SK-N-SH treated with all-trans-retinoic acid at 6 μM for 48 hours (cell line): ENCODE measurements at regions not wholly inside any gene's neighbourhood (a gene's known extent, or its start where the extent isn't known, plus 50 kb on each side); places are given as distances from the start of the nearest gene placed in this dataset.
"Not testable (repeated sequence)": the region's sequence is repeated elsewhere in the genome, so short reads cannot be mapped to it uniquely, and the experiment has no call there.

Source experiments
- ATAC-seq: fragments of 200-7000 bp; cut with Tn5 transposase; 3 replicates; pipeline ENCODE4 v1.9.1; 2020; ENCODE audit warnings: mild to moderate bottlenecking, moderate library complexity
- ARNTL ChIP-seq: fragments of 450-650 bp; formaldehyde crosslinking; IDR thresholded peaks from 2 replicates; pipeline ENCODE4 v1.5.0; 2020; ENCODE audit warnings: low read depth, mild to moderate bottlenecking, moderate library complexity, borderline replicate concordance
- BACH2 ChIP-seq: fragments of 250-450 bp; sonication (Bioruptor Pico); IDR thresholded peaks from 2 replicates; pipeline ENCODE4 v1.9.0; 2021; ENCODE audit warnings: mild to moderate bottlenecking, borderline replicate concordance
- CSDC2 ChIP-seq: fragments of 250-450 bp; sonication (Bioruptor Pico); IDR thresholded peaks from 2 replicates; pipeline ENCODE4 v1.5.0; 2020; ENCODE audit warnings: mild to moderate bottlenecking, moderate library complexity
- ESRRG ChIP-seq: fragments of 250-450 bp; sonication (Bioruptor Pico); IDR thresholded peaks from 2 replicates; pipeline ENCODE4 v1.6.1; 2021; ENCODE audit warnings: mild to moderate bottlenecking
- ISL1 ChIP-seq: fragments of 250-450 bp; sonication (Bioruptor Pico); IDR thresholded peaks from 2 replicates; pipeline ENCODE4 v2.1.2; 2022; ENCODE audit warnings: mild to moderate bottlenecking, moderate library complexity
- PATZ1 ChIP-seq: fragments of 250-450 bp; sonication (Bioruptor Pico); IDR thresholded peaks from 2 replicates; pipeline ENCODE4 v1.8.0; 2020; ENCODE audit warnings: mild to moderate bottlenecking, moderate library complexity, borderline replicate concordance
- POU6F1 ChIP-seq: fragments of 250-450 bp; sonication (Bioruptor Pico); IDR thresholded peaks from 2 replicates; pipeline ENCODE4 v1.8.0; 2021; ENCODE audit warnings: low read depth, mild to moderate bottlenecking, moderate library complexity, borderline replicate concordance
- PPARA ChIP-seq: fragments of 250-450 bp; sonication (Bioruptor Pico); IDR thresholded peaks from 2 replicates; pipeline ENCODE4 v1.5.0; 2020; ENCODE audit warnings: mild to moderate bottlenecking, borderline replicate concordance
- RARB ChIP-seq: fragments of 250-450 bp; sonication (Bioruptor Pico); IDR thresholded peaks from 2 replicates; pipeline ENCODE4 v1.8.0; 2021; ENCODE audit warnings: mild to moderate bottlenecking, moderate library complexity
- SNAI2 ChIP-seq: fragments of 250-450 bp; sonication (Bioruptor Pico); IDR thresholded peaks from 2 replicates; pipeline ENCODE4 v1.5.0; 2020; ENCODE audit warnings: mild to moderate bottlenecking, moderate library complexity
- TOX ChIP-seq: fragments of 250-450 bp; sonication (Bioruptor Pico); IDR thresholded peaks from 2 replicates; pipeline ENCODE4 v1.8.0; 2021; ENCODE audit warnings: mild to moderate bottlenecking, moderate library complexity, borderline replicate concordance
- TSHZ2 ChIP-seq: fragments of 250-450 bp; sonication (Bioruptor Pico); IDR thresholded peaks from 2 replicates; pipeline ENCODE4 v1.5.0; 2020; ENCODE audit warnings: mild to moderate bottlenecking, moderate library complexity
- ZC3H10 ChIP-seq: fragments of 250-450 bp; sonication (Bioruptor Pico); IDR thresholded peaks from 2 replicates; pipeline ENCODE4 v1.5.1; 2021; ENCODE audit warnings: mild to moderate bottlenecking, moderate library complexity
- ZFP3 ChIP-seq: fragments of 250-450 bp; sonication (Bioruptor Pico); IDR thresholded peaks from 2 replicates; pipeline ENCODE4 v1.5.0; 2020; ENCODE audit warnings: mild to moderate bottlenecking, moderate library complexity
- ZFP30 ChIP-seq: fragments of 450-650 bp; formaldehyde crosslinking; IDR thresholded peaks from 2 replicates; pipeline ENCODE4 v1.5.0; 2022; ENCODE audit warnings: mild to moderate bottlenecking, moderate library complexity
- ZNF70 ChIP-seq: fragments of 450-650 bp; formaldehyde crosslinking; IDR thresholded peaks from 2 replicates; pipeline ENCODE4 v1.5.0; 2020; ENCODE audit warnings: mild to moderate bottlenecking, moderate library complexity
- ZNF8 ChIP-seq: fragments of 450-650 bp; formaldehyde crosslinking; IDR thresholded peaks from 2 replicates; pipeline ENCODE4 v1.5.0; 2020; ENCODE audit warnings: mild to moderate bottlenecking, moderate library complexity

- TF ChIP-seq ARNTL, result no peak
Observed at GRCh38 chr15:31200735-31201151, 99.2 kb upstream of the TRPM1 start (continued).

- TF ChIP-seq TOX, result no peak
- TF ChIP-seq RARB, result no peak
Observed at GRCh38 chr15:31202953-31203352, 101.4 kb upstream of the TRPM1 start.

GRCh38 chr15:31203999-31204398, 102.5 kb upstream of the TRPM1 start:
- ATAC-seq, result no peak
- TF ChIP-seq PPARA (CRISPR knock-in tag), result no peak
- no peak for TF ChIP-seq ZNF70 (CRISPR knock-in tag)
- no peak for TF ChIP-seq POU6F1 (CRISPR knock-in tag)
- TF ChIP-seq TOX, result no peak
- no peak for TF ChIP-seq ESRRG (CRISPR knock-in tag)
- TF ChIP-seq BACH2, result no peak
- no peak for TF ChIP-seq CSDC2 (CRISPR knock-in tag)
- TF ChIP-seq ISL1 (CRISPR knock-in tag), result no peak

More at GRCh38 chr15:31202953-31203352, 101.4 kb upstream of the TRPM1 start:
- no peak for ATAC-seq

GRCh38 chr15:31206386-31207181, 105.1 kb upstream of the TRPM1 start:
- no peak; the same call in 2 of the 3 replicates for ATAC-seq
- TF ChIP-seq ZFP3 (CRISPR knock-in tag), result no peak

- no peak for ATAC-seq
- TF ChIP-seq ZC3H10, result no peak
- TF ChIP-seq ZNF8 (CRISPR knock-in tag), result no peak
- TF ChIP-seq TOX, result no peak
- TF ChIP-seq PATZ1, result no peak
- TF ChIP-seq RARB, result no peak
- no peak for TF ChIP-seq SNAI2 (CRISPR knock-in tag)
- TF ChIP-seq POU6F1 (CRISPR knock-in tag), result no peak
- TF ChIP-seq ZFP30 (CRISPR knock-in tag), result no peak
- no peak for TF ChIP-seq TSHZ2 (CRISPR knock-in tag)
- no peak for TF ChIP-seq CSDC2 (CRISPR knock-in tag)
- TF ChIP-seq ARNTL, result no peak
- no peak for TF ChIP-seq ZNF70 (CRISPR knock-in tag)
- no peak for TF ChIP-seq ESRRG (CRISPR knock-in tag)
Observed at GRCh38 chr15:31207246-31207645, 105.7 kb upstream of the TRPM1 start.

GRCh38 chr15:31207861-31208260, 106.3 kb upstream of the TRPM1 start:
- not testable (repeated sequence) for ATAC-seq
